ENCODE measurements at regions not wholly inside any gene's neighbourhood (a gene's known extent, or its start where the extent isn't known, plus 50 kb on each side); places are given as distances from the start of the nearest gene placed in this dataset.

- TF ChIP-seq CTCF (conservative IDR thresholded peaks at IDR 0.05 in 1 of 2, IDR thresholded peaks at IDR 0.05 in 1 of 2; ENCODE audit: low read depth in 1 of 2, low read length in 2 of 2) (no peak), EZH2 (IDR thresholded peaks at IDR 0.05; ENCODE audit: low read length, missing control alignments) (no peak)
Measured at GRCh38 chr2:239466755-239467271, 66.0 kb upstream of the HDAC4 start.
